ENCODE measurements at regions not wholly inside any gene's neighbourhood (a gene's known extent, or its start where the extent isn't known, plus 50 kb on each side); places are given as distances from the start of the nearest gene placed in this dataset.

- no peak overlapping the region for H3K9ac ChIP-seq (ENCODE audit: insufficient read depth in 1 of 2, low read length in 2 of 2)
- no peak overlapping the region for H3K4me3 ChIP-seq
- no peaks in the 10 kb centered on the region for H3K9me3 ChIP-seq (ENCODE audit: control insufficient read depth in 4 of 4, insufficient read depth in 3 of 4, low read length in 3 of 4)
- no peak for TF ChIP-seq CTCF (IDR thresholded peaks at IDR 0.05; ENCODE audit: control extremely low read depth, extremely low read depth)
- no peak overlapping the region for H3K27ac ChIP-seq (ENCODE audit: low read depth in 1 of 2, low read length in 1 of 2)
- H3K4me1 ChIP-seq (ENCODE audit: control insufficient read depth in 5 of 5, insufficient read depth in 5 of 5, low read length in 5 of 5): no peaks in the 10 kb centered on the region
- no peaks in the 10 kb centered on the region for H3K27me3 ChIP-seq (ENCODE audit: control insufficient read depth in 3 of 3, insufficient read depth in 3 of 3, low read length in 2 of 3)
- WGBS, 2 donors: 92% methylated on average over 9 of the region's 9 CpGs
- DNase-seq (no peak), ATAC-seq (ENCODE audit: insufficient read depth, low FRiP score) (no peak)
- no peaks in the 10 kb centered on the region for H3K36me3 ChIP-seq (ENCODE audit: control insufficient read depth in 4 of 4, insufficient read depth in 4 of 4, low read length in 4 of 4)
Measured at GRCh38 chr3:67737906-67738865, 83.8 kb upstream of the SUCLG2 start.

GRCh38 chr3:67737140-67737539 lies 82.7 kb upstream of the SUCLG2 start:
- Histone ChIP-seq H3K27me3 (ENCODE audit: control insufficient read depth in 3 of 3, insufficient read depth in 3 of 3, low read length in 2 of 3) (no peaks in the 10 kb centered on the region), H3K9me3 (ENCODE audit: control insufficient read depth in 4 of 4, insufficient read depth in 3 of 4, low read length in 3 of 4) (no peaks in the 10 kb centered on the region), H3K9ac (ENCODE audit: insufficient read depth in 1 of 2, low read length in 2 of 2) (no peak overlapping the region), H3K36me3 (ENCODE audit: control insufficient read depth in 4 of 4, insufficient read depth in 4 of 4, low read length in 4 of 4) (no peaks in the 10 kb centered on the region), H3K4me3 (no peak overlapping the region), H3K27ac (ENCODE audit: low read depth in 1 of 2, low read length in 1 of 2) (no peak overlapping the region), H3K4me1 (ENCODE audit: control insufficient read depth in 5 of 5, insufficient read depth in 5 of 5, low read length in 5 of 5) (no peaks in the 10 kb centered on the region)
- no peak for TF ChIP-seq CTCF (IDR thresholded peaks at IDR 0.05; ENCODE audit: control extremely low read depth, extremely low read depth)
- ATAC-seq (ENCODE audit: insufficient read depth, low FRiP score) (no peak), DNase-seq (no peak)
- WGBS, 2 donors: 92 to 95% methylated on average over 1 of the region's 1 CpG

GRCh38 chr3:67733269-67733950 lies 79.0 kb upstream of the SUCLG2 start:
- ATAC-seq (ENCODE audit: insufficient read depth, low FRiP score): no peak
- WGBS, 2 donors: 80 to 87% methylated on average over 3 of the region's 3 CpGs
- TF ChIP-seq CTCF (IDR thresholded peaks at IDR 0.05; ENCODE audit: control extremely low read depth, extremely low read depth): no peak

More at GRCh38 chr3:67733269-67733950, 79.0 kb upstream of the SUCLG2 start:
- H3K4me3 ChIP-seq: no peak overlapping the region
- no peaks in the 10 kb centered on the region for H3K36me3 ChIP-seq (ENCODE audit: control insufficient read depth in 4 of 4, insufficient read depth in 4 of 4, low read length in 4 of 4)
- no peak for DNase-seq
- H3K9ac ChIP-seq (ENCODE audit: insufficient read depth in 1 of 2, low read length in 2 of 2): no peak overlapping the region
- H3K4me1 ChIP-seq (ENCODE audit: control insufficient read depth in 5 of 5, insufficient read depth in 5 of 5, low read length in 5 of 5): no peaks in the 10 kb centered on the region
- no peak overlapping the region for H3K27ac ChIP-seq (ENCODE audit: low read depth in 1 of 2, low read length in 1 of 2)
- H3K27me3 ChIP-seq (ENCODE audit: control insufficient read depth in 3 of 3, insufficient read depth in 3 of 3, low read length in 2 of 3): no peaks in the 10 kb centered on the region
- H3K9me3 ChIP-seq (ENCODE audit: control insufficient read depth in 4 of 4, insufficient read depth in 3 of 4, low read length in 3 of 4): no peaks in the 10 kb centered on the region
